Uterus (tissue), 2 donors: ENCODE measurements at regions not wholly inside any gene's neighbourhood (a gene's known extent, or its start where the extent isn't known, plus 50 kb on each side); places are given as distances from the start of the nearest gene placed in this dataset.

Source experiments
- POLR2A ChIP-seq, 2 donors: fragments of 450-650 bp; IDR thresholded peaks; one replicate each; pipeline ENCODE4 v1.6.1; 2016; ENCODE audit warnings: antibody characterized with exemption in 2 of 2, mild to moderate bottlenecking in 1 of 2, moderate library complexity in 1 of 2
- TF ChIP-seq, protein P1 (sequence below), 4 experiments: fragments of 200-600 bp in 2 of 4; fragments of 450-650 bp in 2 of 4; sonication (generic) in 2 of 4; IDR thresholded peaks; one replicate each; pipeline ENCODE4 v1.5.1; 2016 to 2019; ENCODE audit warnings: antibody characterized with exemption in 4 of 4, mild to moderate bottlenecking in 2 of 4, moderate library complexity in 1 of 4

DNA sequence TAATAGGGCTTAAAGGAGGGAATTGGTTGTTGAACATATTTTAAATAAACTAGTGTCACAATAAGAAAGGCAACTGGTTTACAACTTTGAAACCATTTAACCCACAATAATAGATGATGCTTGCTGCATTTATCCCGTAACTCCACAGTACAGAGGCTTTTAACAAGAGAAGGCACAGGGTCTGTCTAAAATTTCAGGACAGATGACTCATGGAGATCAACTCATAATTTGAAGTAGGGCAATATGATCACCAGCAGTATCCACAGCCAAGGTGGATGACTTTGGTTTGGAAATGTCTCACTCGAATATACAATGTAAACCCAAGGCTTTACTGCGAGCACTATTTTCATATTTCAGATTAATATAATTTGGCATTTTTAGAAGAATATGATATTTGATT, 340.2 kb downstream of the LRIG3 start:
- TF ChIP-seq POLR2A (IDR thresholded peaks at IDR 0.05): no peak
- TF ChIP-seq, protein P1, sequence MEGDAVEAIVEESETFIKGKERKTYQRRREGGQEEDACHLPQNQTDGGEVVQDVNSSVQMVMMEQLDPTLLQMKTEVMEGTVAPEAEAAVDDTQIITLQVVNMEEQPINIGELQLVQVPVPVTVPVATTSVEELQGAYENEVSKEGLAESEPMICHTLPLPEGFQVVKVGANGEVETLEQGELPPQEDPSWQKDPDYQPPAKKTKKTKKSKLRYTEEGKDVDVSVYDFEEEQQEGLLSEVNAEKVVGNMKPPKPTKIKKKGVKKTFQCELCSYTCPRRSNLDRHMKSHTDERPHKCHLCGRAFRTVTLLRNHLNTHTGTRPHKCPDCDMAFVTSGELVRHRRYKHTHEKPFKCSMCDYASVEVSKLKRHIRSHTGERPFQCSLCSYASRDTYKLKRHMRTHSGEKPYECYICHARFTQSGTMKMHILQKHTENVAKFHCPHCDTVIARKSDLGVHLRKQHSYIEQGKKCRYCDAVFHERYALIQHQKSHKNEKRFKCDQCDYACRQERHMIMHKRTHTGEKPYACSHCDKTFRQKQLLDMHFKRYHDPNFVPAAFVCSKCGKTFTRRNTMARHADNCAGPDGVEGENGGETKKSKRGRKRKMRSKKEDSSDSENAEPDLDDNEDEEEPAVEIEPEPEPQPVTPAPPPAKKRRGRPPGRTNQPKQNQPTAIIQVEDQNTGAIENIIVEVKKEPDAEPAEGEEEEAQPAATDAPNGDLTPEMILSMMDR (IDR thresholded peaks at IDR 0.05): no peak
